ENCODE measurements at regions not wholly inside any gene's neighbourhood (a gene's known extent, or its start where the extent isn't known, plus 50 kb on each side); places are given as distances from the start of the nearest gene placed in this dataset.
"Not testable (repeated sequence)": the region's sequence is repeated elsewhere in the genome, so short reads cannot be mapped to it uniquely, and the experiment has no call there.

GRCh38 chr3:15933439-15934139, 135.8 kb upstream of the ANKRD28 start:
- peak; percentile 42 for DNase-seq (ENCODE audit: low read depth)
- H3K4me3 ChIP-seq (ENCODE audit: low read depth, low read length): no peak overlapping the region
- TF ChIP-seq CTCF (IDR thresholded peaks at IDR 0.05; ENCODE audit: insufficient read depth, low read depth, low read length): no peak

GRCh38 chr3:15934389-15935195, 136.8 kb upstream of the ANKRD28 start:
- no peak for TF ChIP-seq CTCF (IDR thresholded peaks at IDR 0.05; ENCODE audit: insufficient read depth, low read depth, low read length)
- H3K4me3 ChIP-seq (ENCODE audit: low read depth, low read length): no peak overlapping the region
- DNase-seq (ENCODE audit: low read depth): no peak

- no peak overlapping the region for H3K4me3 ChIP-seq (ENCODE audit: low read depth, low read length)
- DNase-seq (ENCODE audit: low read depth): peak; percentile 13
- TF ChIP-seq CTCF (IDR thresholded peaks at IDR 0.05; ENCODE audit: insufficient read depth, low read depth, low read length): no peak
These were observed 138.5 kb upstream of the ANKRD28 start for GRCh38 chr3:15936312-15936711.

- no peak for TF ChIP-seq CTCF (IDR thresholded peaks at IDR 0.05; ENCODE audit: insufficient read depth, low read depth, low read length)
- no peak for DNase-seq (ENCODE audit: low read depth)
These were observed 142.9 kb upstream of the ANKRD28 start for GRCh38 chr3:15940641-15941040.

GRCh38 chr3:15941457-15941856, 143.7 kb upstream of the ANKRD28 start:
- not testable (repeated sequence) for H3K4me3 ChIP-seq (ENCODE audit: low read depth, low read length); DNase-seq (ENCODE audit: low read depth)

More at GRCh38 chr3:15940641-15941040, 142.9 kb upstream of the ANKRD28 start:
- no peak overlapping the region for H3K4me3 ChIP-seq (ENCODE audit: low read depth, low read length)

GRCh38 chr3:15941958-15942357, 144.2 kb upstream of the ANKRD28 start:
- H3K4me3 ChIP-seq (ENCODE audit: low read depth, low read length): no peak overlapping the region
- TF ChIP-seq CTCF (IDR thresholded peaks at IDR 0.05; ENCODE audit: insufficient read depth, low read depth, low read length): no peak
- DNase-seq (ENCODE audit: low read depth): no peak

- H3K4me3 ChIP-seq (ENCODE audit: low read depth, low read length): no peak overlapping the region
- no peak for DNase-seq (ENCODE audit: low read depth)
- no peak for TF ChIP-seq CTCF (IDR thresholded peaks at IDR 0.05; ENCODE audit: insufficient read depth, low read depth, low read length)
These were observed 144.7 kb upstream of the ANKRD28 start for GRCh38 chr3:15942462-15942861.

Data from fibroblast of villous mesenchyme (primary cell).